Spinal cord (tissue), 9 donors: ENCODE measurements at regions not wholly inside any gene's neighbourhood (a gene's known extent, or its start where the extent isn't known, plus 50 kb on each side); places are given as distances from the start of the nearest gene placed in this dataset.

ENCODE experiments used
- DNase-seq, 6 donors: peaks; one replicate each; pipeline versions ENCODE4 v3.0.0 to v3.0.0-alpha.2; 2013 to 2015; ENCODE audit warnings: low spot score in 6 of 6, low read depth in 4 of 6
- H3K27ac ChIP-seq: one replicate; pipeline ENCODE4 v1.5.1; 2013; ENCODE audit warnings: low read depth, low read length, control low read depth
- H3K27me3 ChIP-seq: one replicate; pipeline ENCODE4 v1.6.1; 2013; ENCODE audit warnings: low read length; ENCODE audit not compliant: control insufficient read depth, insufficient read depth
- H3K36me3 ChIP-seq: one replicate; pipeline ENCODE4 v1.6.1; 2013; ENCODE audit warnings: low read length; ENCODE audit not compliant: control insufficient read depth, insufficient read depth
- H3K4me1 ChIP-seq: one replicate; pipeline ENCODE4 v1.6.1; 2013; ENCODE audit warnings: low read length; ENCODE audit not compliant: control insufficient read depth, insufficient read depth
- H3K4me3 ChIP-seq: one replicate; pipeline ENCODE4 v1.5.1; 2013; ENCODE audit warnings: low read depth, low read length, control low read depth
- H3K9me3 ChIP-seq: one replicate; pipeline ENCODE4 v1.6.1; 2013; ENCODE audit warnings: low read length; ENCODE audit not compliant: control insufficient read depth, insufficient read depth
- whole genome bisulfite sequencing: methylation state at CpG from one replicate; pipeline ENCODE4 v1.1.5; 2013; ENCODE audit warnings: missing lambda C conversion rate; ENCODE audit not compliant: insufficient coverage; 5-methylcytosine and 5-hydroxymethylcytosine counted together
- donor health status: healthy.

DNA sequence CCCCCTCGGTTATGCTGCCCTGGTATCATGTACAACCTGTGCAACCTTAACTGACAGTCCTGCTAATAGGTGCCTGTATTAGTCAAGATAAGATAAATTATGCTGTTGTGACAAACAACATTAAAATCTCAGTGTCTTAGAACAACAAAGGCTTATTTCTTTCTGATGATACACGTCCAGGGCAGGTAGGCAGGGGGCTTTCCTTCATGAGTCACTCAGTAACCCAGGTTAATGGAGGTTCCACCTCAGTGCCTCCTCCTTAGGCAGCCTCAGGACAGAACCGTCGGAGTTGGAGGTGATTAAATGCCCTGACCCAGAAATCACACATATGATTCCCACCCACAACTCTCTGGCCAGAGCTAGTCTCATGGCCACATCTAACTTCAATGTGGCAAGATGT lies 94.6 kb upstream of the CASZ1 start:
- peaks cover 28% of the 10 kb centered on the region for H3K27me3 ChIP-seq
- no peaks in the 10 kb centered on the region for H3K9me3 ChIP-seq
- no peak overlapping the region for H3K4me3 ChIP-seq
- H3K27ac ChIP-seq, result no peak overlapping the region
- 54% methylated on average over 3 of the region's 4 CpGs for WGBS
- peaks cover 9% of the 10 kb centered on the region for H3K4me1 ChIP-seq
- no peaks in the 10 kb centered on the region for H3K36me3 ChIP-seq
- no peak for DNase-seq

- H3K4me1 ChIP-seq, result peaks cover 9% of the 10 kb centered on the region
- DNase-seq, result no peak
- H3K36me3 ChIP-seq, result no peaks in the 10 kb centered on the region
- no peak overlapping the region for H3K27ac ChIP-seq
- peaks cover 28% of the 10 kb centered on the region for H3K27me3 ChIP-seq
- no peaks in the 10 kb centered on the region for H3K9me3 ChIP-seq
- H3K4me3 ChIP-seq, result no peak overlapping the region
- WGBS, result 92% methylated on average over 5 of the region's 5 CpGs
These were observed 96.0 kb upstream of the CASZ1 start for GRCh38 chr1:10892138-10893065.

- peaks cover 14% of the 10 kb centered on the region for H3K27me3 ChIP-seq
- H3K4me1 ChIP-seq, result peaks cover 11% of the 10 kb centered on the region
- H3K9me3 ChIP-seq, result no peaks in the 10 kb centered on the region
- 93% methylated on average over 3 of the region's 7 CpGs for WGBS
- DNase-seq, result no peak
- no peak overlapping the region for H3K4me3 ChIP-seq
- H3K36me3 ChIP-seq, result no peaks in the 10 kb centered on the region
- H3K27ac ChIP-seq, result no peak overlapping the region
These were observed 99.2 kb upstream of the CASZ1 start for GRCh38 chr1:10895621-10896020.

DNA sequence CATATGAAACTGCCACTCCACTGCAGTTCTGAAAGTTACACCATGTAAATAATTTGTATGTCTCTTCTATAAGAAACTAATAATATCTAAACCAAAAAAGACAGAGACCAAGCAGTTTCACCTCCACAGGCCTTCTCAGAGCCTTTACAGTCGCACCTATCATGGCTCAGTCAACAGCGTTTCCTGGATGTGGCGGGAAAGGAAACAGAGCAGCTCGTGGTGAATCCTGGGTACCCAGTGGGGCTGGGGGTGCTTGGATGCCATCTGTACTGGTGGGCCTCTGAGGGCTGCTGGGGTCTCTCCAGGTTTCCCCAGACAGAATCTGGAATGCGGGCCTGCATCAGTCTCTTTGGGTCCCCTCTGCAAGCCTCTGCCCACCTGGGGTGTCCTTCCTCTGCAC lies 100.2 kb upstream of the CASZ1 start:
- H3K27me3 ChIP-seq, result peaks cover 12% of the 10 kb centered on the region
- WGBS, result 92% methylated on average over 3 of the region's 5 CpGs

GRCh38 chr1:10897321-10897980 lies 101.0 kb upstream of the CASZ1 start:
- peaks cover 22% of the 10 kb centered on the region for H3K4me1 ChIP-seq
- H3K27ac ChIP-seq, result no peak overlapping the region
- 86% methylated on average over 9 of the region's 13 CpGs for WGBS
- no peaks in the 10 kb centered on the region for H3K9me3 ChIP-seq
- H3K36me3 ChIP-seq, result no peaks in the 10 kb centered on the region
- H3K27me3 ChIP-seq, result peaks cover 13% of the 10 kb centered on the region
- H3K4me3 ChIP-seq, result no peak overlapping the region
- no peak for DNase-seq

More for the DNA sequence above, 100.2 kb upstream of the CASZ1 start:
- no peaks in the 10 kb centered on the region for H3K9me3 ChIP-seq
- no peaks in the 10 kb centered on the region for H3K36me3 ChIP-seq
- no peak for DNase-seq
- peaks cover 20% of the 10 kb centered on the region for H3K4me1 ChIP-seq
- H3K27ac ChIP-seq, result no peak overlapping the region
- H3K4me3 ChIP-seq, result no peak overlapping the region

- no peak overlapping the region for H3K27ac ChIP-seq
- DNase-seq, result no peak
- H3K36me3 ChIP-seq, result no peaks in the 10 kb centered on the region
- peaks cover 22% of the 10 kb centered on the region for H3K4me1 ChIP-seq
- WGBS, result 43% methylated on average over 13 of the region's 17 CpGs
- H3K9me3 ChIP-seq, result no peaks in the 10 kb centered on the region
- H3K27me3 ChIP-seq, result peaks cover 13% of the 10 kb centered on the region
- no peak overlapping the region for H3K4me3 ChIP-seq
These were observed 101.7 kb upstream of the CASZ1 start for GRCh38 chr1:10897981-10898728.

DNA sequence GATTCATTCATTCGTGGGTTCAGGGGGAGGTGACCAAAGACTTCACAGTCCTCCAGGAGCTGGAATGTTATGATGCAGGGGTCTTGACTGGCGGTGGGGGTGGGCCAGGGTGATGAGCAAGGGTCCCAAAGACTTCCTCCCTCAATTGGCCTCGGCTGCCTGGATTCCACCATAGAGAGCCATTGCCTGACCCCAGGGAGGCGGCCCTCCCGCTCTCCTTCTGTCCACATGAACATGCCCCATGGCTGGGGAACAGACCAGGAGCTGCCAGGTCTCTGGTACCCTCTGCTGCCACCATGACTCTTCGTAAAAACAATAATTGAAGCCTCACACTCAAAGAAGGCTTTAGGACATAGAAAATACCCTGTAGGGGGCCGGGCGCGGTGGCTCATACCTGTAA lies 102.5 kb upstream of the CASZ1 start:
- no peak for DNase-seq
- 93% methylated on average over 8 of the region's 9 CpGs for WGBS
- Histone ChIP-seq H3K9me3 (no peaks in the 10 kb centered on the region), H3K27me3 (peaks cover 13% of the 10 kb centered on the region), H3K4me1 (peaks cover 22% of the 10 kb centered on the region), H3K27ac (no peak overlapping the region), H3K36me3 (no peaks in the 10 kb centered on the region), H3K4me3 (no peak overlapping the region)

DNA sequence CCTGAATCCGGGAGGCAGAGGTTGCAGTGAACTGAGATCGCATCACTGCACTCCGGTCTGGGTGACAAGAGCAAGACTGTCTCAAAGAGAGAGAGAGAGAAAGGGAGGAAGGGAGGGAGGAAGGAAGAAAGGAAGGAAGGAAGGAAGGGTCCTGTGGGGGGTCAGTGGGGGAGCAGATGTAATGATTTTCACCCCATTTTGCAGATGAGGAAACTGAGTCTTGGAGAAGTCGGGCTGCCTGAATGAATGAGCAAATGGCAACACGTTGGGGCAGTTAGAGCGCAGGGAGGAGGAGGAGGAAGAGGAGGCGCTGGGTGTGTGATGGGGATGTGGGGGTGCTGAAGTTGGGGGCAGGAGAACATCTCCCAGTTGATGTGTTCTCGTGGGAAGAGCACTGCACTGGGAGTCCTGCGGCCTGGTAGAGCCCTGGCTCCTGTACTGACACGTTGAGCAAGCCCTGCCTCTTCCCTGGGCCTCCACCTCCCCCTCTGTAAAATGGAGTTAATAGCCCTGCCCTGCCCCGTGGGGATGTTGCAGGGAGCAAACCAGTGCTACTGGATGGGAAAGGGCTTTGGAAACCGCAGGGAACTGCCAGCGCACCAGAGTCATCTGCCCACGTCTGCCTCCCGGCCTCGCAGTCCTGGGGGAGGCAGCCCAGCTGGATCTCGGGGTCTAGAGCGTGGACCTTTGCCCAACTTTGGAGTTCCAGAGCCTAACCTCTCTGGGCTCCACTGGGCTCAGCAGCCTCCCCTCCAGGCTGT lies 103.2 kb upstream of the CASZ1 start:
- 77% methylated on average over 16 of the region's 18 CpGs for WGBS
- no peak overlapping the region for H3K27ac ChIP-seq
- no peak overlapping the region for H3K4me3 ChIP-seq
- peaks cover 22% of the 10 kb centered on the region for H3K4me1 ChIP-seq
- no peak for DNase-seq
- peaks cover 13% of the 10 kb centered on the region for H3K27me3 ChIP-seq
- H3K36me3 ChIP-seq, result no peaks in the 10 kb centered on the region
- H3K9me3 ChIP-seq, result no peaks in the 10 kb centered on the region

DNA sequence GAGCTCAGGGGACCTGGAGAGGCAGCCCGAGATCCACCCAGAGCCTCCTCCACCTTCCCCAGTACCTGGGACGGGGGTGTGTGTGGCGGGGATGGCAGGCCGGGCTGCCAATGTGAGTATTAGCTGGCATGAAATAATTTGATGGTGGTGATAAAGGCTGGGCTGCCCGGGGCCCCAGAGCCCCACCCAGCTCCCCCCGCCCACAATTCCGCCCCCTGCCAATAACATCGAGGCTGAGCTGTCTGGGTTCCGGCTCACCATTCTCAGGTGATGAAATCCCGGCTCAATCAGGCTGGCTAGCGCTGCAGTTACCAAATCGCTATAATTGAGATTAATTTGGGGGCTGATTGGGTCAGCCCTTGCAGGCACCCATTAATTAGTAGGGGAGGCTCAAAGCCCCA lies 103.8 kb upstream of the CASZ1 start:
- no peak overlapping the region for H3K4me3 ChIP-seq
- no peak overlapping the region for H3K27ac ChIP-seq
- peaks cover 13% of the 10 kb centered on the region for H3K27me3 ChIP-seq
- H3K4me1 ChIP-seq, result peaks cover 22% of the 10 kb centered on the region
- no peak for DNase-seq
- no peaks in the 10 kb centered on the region for H3K36me3 ChIP-seq
- H3K9me3 ChIP-seq, result no peaks in the 10 kb centered on the region
- WGBS, result 70% methylated on average over 7 of the region's 12 CpGs
